B cell (primary cell): ENCODE measurements at regions not wholly inside any gene's neighbourhood (a gene's known extent, or its start where the extent isn't known, plus 50 kb on each side); places are given as distances from the start of the nearest gene placed in this dataset.
"Not testable (repeated sequence)": the region's sequence is repeated elsewhere in the genome, so short reads cannot be mapped to it uniquely, and the experiment has no call there.

Source experiments
- CTCF ChIP-seq: fragments of 200-600 bp; IDR thresholded peaks from one replicate; pipeline ENCODE4 v1.8.0; 2022; ENCODE audit warnings: antibody characterized with exemption, mild to moderate bottlenecking
- EZH2 ChIP-seq: IDR thresholded peaks from 2 replicates; pipeline ENCODE4 v1.6.1; 2012; ENCODE audit warnings: borderline replicate concordance, low read depth, mild to moderate bottlenecking, moderate library complexity, low read length; ENCODE audit not compliant: insufficient read depth, poor library complexity, severe bottlenecking

GRCh38 chr6:115836374-115836773 is 224.3 kb downstream of the FRK start:
- not testable (repeated sequence) for TF ChIP-seq CTCF, EZH2
